Astrocyte of the spinal cord (primary cell): ENCODE measurements at regions not wholly inside any gene's neighbourhood (a gene's known extent, or its start where the extent isn't known, plus 50 kb on each side); places are given as distances from the start of the nearest gene placed in this dataset.

ENCODE experiments used
- DNase-seq: peaks from one replicate; pipeline ENCODE4 v3.0.0; 2011; ENCODE audit warnings: low read depth, low spot score
- H3K4me3 ChIP-seq: 2 replicates; pipeline ENCODE4 v1.5.1; 2011; ENCODE audit warnings: low read depth, mild to moderate bottlenecking, low read length, moderate library complexity
- in situ Hi-C: cut with HindIII; loops from 2 replicates; pipeline ENCODE4 v1.10.0; 2017; ENCODE audit warnings: low sequenced_read_pairs
- TF ChIP-seq, protein P1 (sequence below): IDR thresholded peaks from 2 replicates; pipeline ENCODE4 v1.5.1; 2012; ENCODE audit warnings: low read depth, mild to moderate bottlenecking, low read length, inconsistent platforms

- H3K4me3 ChIP-seq, result no peak overlapping the region
- no peak for DNase-seq
- TF ChIP-seq, protein P1, sequence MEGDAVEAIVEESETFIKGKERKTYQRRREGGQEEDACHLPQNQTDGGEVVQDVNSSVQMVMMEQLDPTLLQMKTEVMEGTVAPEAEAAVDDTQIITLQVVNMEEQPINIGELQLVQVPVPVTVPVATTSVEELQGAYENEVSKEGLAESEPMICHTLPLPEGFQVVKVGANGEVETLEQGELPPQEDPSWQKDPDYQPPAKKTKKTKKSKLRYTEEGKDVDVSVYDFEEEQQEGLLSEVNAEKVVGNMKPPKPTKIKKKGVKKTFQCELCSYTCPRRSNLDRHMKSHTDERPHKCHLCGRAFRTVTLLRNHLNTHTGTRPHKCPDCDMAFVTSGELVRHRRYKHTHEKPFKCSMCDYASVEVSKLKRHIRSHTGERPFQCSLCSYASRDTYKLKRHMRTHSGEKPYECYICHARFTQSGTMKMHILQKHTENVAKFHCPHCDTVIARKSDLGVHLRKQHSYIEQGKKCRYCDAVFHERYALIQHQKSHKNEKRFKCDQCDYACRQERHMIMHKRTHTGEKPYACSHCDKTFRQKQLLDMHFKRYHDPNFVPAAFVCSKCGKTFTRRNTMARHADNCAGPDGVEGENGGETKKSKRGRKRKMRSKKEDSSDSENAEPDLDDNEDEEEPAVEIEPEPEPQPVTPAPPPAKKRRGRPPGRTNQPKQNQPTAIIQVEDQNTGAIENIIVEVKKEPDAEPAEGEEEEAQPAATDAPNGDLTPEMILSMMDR, result no peak
- in situ Hi-C loops, result no loop called here
Measured at GRCh38 chr4:154010371-154010770, 221.5 kb upstream of the SFRP2 start.

GRCh38 chr4:154009788-154010187 is 220.9 kb upstream of the SFRP2 start:
- TF ChIP-seq, protein P1, result no peak
- in situ Hi-C loops, result no loop called here

GRCh38 chr4:154009191-154009590 is 220.3 kb upstream of the SFRP2 start:
- DNase-seq, result no peak
- in situ Hi-C loops, result no loop called here
- no peak overlapping the region for H3K4me3 ChIP-seq
- TF ChIP-seq, protein P1, result no peak

More at GRCh38 chr4:154009788-154010187, 220.9 kb upstream of the SFRP2 start:
- no peak for DNase-seq
- no peak overlapping the region for H3K4me3 ChIP-seq

GRCh38 chr4:154005171-154005520 is 216.3 kb upstream of the SFRP2 start:
- in situ Hi-C loops, result no loop called here
- TF ChIP-seq, protein P1, result no peak
- no peak overlapping the region for H3K4me3 ChIP-seq
- no peak for DNase-seq

GRCh38 chr4:154004507-154005170 is 215.8 kb upstream of the SFRP2 start:
- in situ Hi-C loops, result no loop called here
- no peak overlapping the region for H3K4me3 ChIP-seq
- DNase-seq, result peak; percentile 83
- TF ChIP-seq, protein P1, result no peak

- no peak overlapping the region for H3K4me3 ChIP-seq
Measured at GRCh38 chr4:154004016-154004415, 215.1 kb upstream of the SFRP2 start.

More at GRCh38 chr4:154004016-154004415, 215.1 kb upstream of the SFRP2 start:
- DNase-seq, result no peak
- TF ChIP-seq, protein P1, result no peak
- in situ Hi-C loops, result no loop called here
